ENCODE measurements at regions not wholly inside any gene's neighbourhood (a gene's known extent, or its start where the extent isn't known, plus 50 kb on each side); places are given as distances from the start of the nearest gene placed in this dataset.

DNA sequence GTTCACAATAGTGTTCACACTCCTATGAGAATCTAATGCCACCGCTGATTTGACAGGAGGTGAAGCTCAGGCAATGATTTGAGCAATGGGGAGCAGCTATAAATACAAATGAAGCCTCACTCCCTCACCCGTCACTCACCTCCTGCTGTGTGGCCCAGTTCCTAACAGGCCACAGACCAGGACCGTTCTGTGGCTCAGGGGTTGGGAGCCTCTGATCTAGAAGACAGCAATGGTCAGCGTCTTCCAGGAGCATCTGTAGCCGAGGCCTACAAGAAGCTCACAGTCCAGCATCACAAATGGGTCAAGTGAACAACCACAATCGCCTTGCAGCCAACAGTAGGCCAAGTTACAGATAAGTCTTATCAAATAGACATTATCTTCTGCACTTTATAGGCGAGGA is 110.0 kb upstream of the SLC66A3 start:
- no peak for DNase-seq (ENCODE audit: low read depth in 1 of 2, low spot score in 1 of 2)
- no peaks in the 10 kb centered on the region for H3K4me1 ChIP-seq
- no peak overlapping the region for H3K27ac ChIP-seq
- FAIRE-seq = no peak
- CTCF ChIA-PET = interaction anchor here (0.8 to 1.5 kb wide), 5 partner anchors 25 to 432 kb away, joined by 3 to 5 read pairs (median 3); no protein-coding TSS in a partner anchor
- H3K4me3 ChIP-seq = no peak overlapping the region
- H3K4me2 ChIP-seq = no peak overlapping the region
- no peak for TF ChIP-seq MAZ (IDR thresholded peaks at IDR 0.05; ENCODE audit: borderline replicate concordance, low read depth, low read length)
- no peak for TF ChIP-seq POLR2AphosphoS2 (conservative IDR thresholded peaks at IDR 0.05; ENCODE audit: low read length)
- no peak for TF ChIP-seq CHD4 (IDR thresholded peaks at IDR 0.05; ENCODE audit: borderline replicate concordance)
- TF ChIP-seq ESRRA (IDR thresholded peaks at IDR 0.05; ENCODE audit: borderline replicate concordance, low read length) = no peak
- no peak for TF ChIP-seq RCOR1 (IDR thresholded peaks at IDR 0.05; ENCODE audit: low read depth, low read length)
- no peak for TF ChIP-seq CHD2 (IDR thresholded peaks at IDR 0.05; ENCODE audit: low read length, partially characterized antibody)
- TF ChIP-seq HOXB5 (CRISPR knock-in tag; IDR thresholded peaks at IDR 0.05) = no peak
- TF ChIP-seq RNF2 (IDR thresholded peaks at IDR 0.05; ENCODE audit: borderline replicate concordance, low read depth) = no peak
- TF ChIP-seq HOXB13 (CRISPR knock-in tag; IDR thresholded peaks at IDR 0.05; ENCODE audit: low read depth) = no peak
- no peak for TF ChIP-seq NPAS2 (CRISPR knock-in tag; IDR thresholded peaks at IDR 0.05; ENCODE audit: borderline replicate concordance)
- TF ChIP-seq, protein P1, sequence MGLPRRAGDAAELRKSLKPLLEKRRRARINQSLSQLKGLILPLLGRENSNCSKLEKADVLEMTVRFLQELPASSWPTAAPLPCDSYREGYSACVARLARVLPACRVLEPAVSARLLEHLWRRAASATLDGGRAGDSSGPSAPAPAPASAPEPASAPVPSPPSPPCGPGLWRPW (IDR thresholded peaks at IDR 0.05) = no peak
- WGBS (ENCODE audit: missing lambda C conversion rate) = 59% methylated on average over 7 of the region's 7 CpGs
- ATAC-seq = no peak
- POLR2A ChIA-PET = no interaction called here
- H3K9me3 ChIP-seq = 0 out of 3 replicates have a peak, but pooled peaks cover 2% of the 10 kb centered on the region

DNA sequence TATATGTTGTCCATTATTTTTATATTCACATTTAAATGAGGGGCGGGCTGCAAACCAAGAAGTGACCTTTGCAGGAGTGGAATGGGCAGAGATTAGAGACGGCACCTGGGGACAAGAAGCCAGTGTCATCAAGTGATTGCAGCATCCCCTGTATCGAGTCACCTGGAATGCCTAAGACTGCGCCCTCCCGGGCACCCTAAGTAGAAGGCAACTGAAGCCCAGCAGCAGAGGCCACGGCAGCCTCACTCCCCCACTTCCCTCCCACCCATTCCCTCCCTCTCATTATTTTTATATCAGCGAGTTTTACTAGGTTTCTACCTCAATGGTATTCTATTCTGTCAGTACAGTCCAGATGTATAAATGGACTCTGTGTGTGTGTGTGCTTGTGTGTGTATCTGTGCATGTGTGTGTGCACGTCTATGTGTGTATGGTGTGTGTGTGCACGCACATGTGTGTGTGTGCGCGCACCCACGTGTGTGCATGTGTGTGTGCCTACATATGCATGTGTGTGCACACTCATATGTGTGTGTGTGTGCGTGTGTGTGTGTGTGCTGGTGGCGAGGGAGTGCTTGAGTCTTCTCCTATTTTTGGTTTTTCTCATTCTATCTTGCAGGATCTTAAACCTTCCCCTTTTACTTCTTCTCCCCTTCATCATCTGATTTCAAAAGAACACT is 106.8 kb upstream of the SLC66A3 start:
- Histone ChIP-seq H3K4me1 (no peaks in the 10 kb centered on the region), H3K27ac (no peak overlapping the region), H3K4me2 (no peak overlapping the region), H3K9me3 (no peaks in the 10 kb centered on the region), H3K4me3 (no peak overlapping the region)
- WGBS (ENCODE audit: missing lambda C conversion rate) = 65% methylated on average over 14 of the region's 14 CpGs
- ChIA-PET CTCF (no interaction called here), POLR2A (no interaction called here)
- FAIRE-seq (no peak), DNase-seq (ENCODE audit: low read depth in 1 of 2, low spot score in 1 of 2) (no peak), ATAC-seq (no peak)
- TF ChIP-seq HEYL (CRISPR knock-in tag; IDR thresholded peaks at IDR 0.05) = no peak
- TF ChIP-seq PHF8 (IDR thresholded peaks at IDR 0.05; ENCODE audit: borderline replicate concordance, low read depth) = no peak
- TF ChIP-seq FOXS1 (CRISPR knock-in tag; IDR thresholded peaks at IDR 0.05) = no peak
- no peak for TF ChIP-seq RNF2 (IDR thresholded peaks at IDR 0.05; ENCODE audit: borderline replicate concordance, low read depth)
- no peak for TF ChIP-seq KDM1A (IDR thresholded peaks at IDR 0.05; ENCODE audit: low read depth)
- TF ChIP-seq TFCP2L1 (CRISPR knock-in tag; IDR thresholded peaks at IDR 0.05) = no peak
- no peak for TF ChIP-seq CBX2 (IDR thresholded peaks at IDR 0.05; ENCODE audit: borderline replicate concordance, low read depth)
- no peak for TF ChIP-seq MYC (IDR thresholded peaks at IDR 0.05; ENCODE audit: borderline replicate concordance, low read length)
- TF ChIP-seq ZNF302 (CRISPR knock-in tag; IDR thresholded peaks at IDR 0.05) = no peak
- TF ChIP-seq RFX5 (IDR thresholded peaks at IDR 0.05) = no peak

- POLR2A ChIA-PET = no interaction called here
- H3K4me1 ChIP-seq = no peaks in the 10 kb centered on the region
- CTCF ChIA-PET = interaction anchor here (0.7 to 1.1 kb wide), 2 partner anchors 11 to 74 kb away, joined by 3 to 4 read pairs; no protein-coding TSS in a partner anchor
- no peak for FAIRE-seq
- H3K4me2 ChIP-seq = no peak overlapping the region
- no peak for ATAC-seq
- no peaks in the 10 kb centered on the region for H3K9me3 ChIP-seq
- DNase-seq (ENCODE audit: low read depth in 1 of 2, low spot score in 1 of 2) = no peak
- WGBS (ENCODE audit: missing lambda C conversion rate) = 80% methylated on average over 5 of the region's 5 CpGs
- no peak overlapping the region for H3K4me3 ChIP-seq
- H3K27ac ChIP-seq = no peak overlapping the region
- TF ChIP-seq NR3C1 (IDR thresholded peaks at IDR 0.05) (no peak), RAD21 (conservative IDR thresholded peaks at IDR 0.05 in 1 of 2, IDR thresholded peaks at IDR 0.05 in 1 of 2) (no peak), RARB (CRISPR knock-in tag; IDR thresholded peaks at IDR 0.05) (no peak), RFX5 (IDR thresholded peaks at IDR 0.05) (no peak), BHLHE40 (IDR thresholded peaks at IDR 0.05; ENCODE audit: low read depth, low read length) (no peak), JUN (IDR thresholded peaks at IDR 0.05) (no peak)
- TF ChIP-seq, protein P2, sequence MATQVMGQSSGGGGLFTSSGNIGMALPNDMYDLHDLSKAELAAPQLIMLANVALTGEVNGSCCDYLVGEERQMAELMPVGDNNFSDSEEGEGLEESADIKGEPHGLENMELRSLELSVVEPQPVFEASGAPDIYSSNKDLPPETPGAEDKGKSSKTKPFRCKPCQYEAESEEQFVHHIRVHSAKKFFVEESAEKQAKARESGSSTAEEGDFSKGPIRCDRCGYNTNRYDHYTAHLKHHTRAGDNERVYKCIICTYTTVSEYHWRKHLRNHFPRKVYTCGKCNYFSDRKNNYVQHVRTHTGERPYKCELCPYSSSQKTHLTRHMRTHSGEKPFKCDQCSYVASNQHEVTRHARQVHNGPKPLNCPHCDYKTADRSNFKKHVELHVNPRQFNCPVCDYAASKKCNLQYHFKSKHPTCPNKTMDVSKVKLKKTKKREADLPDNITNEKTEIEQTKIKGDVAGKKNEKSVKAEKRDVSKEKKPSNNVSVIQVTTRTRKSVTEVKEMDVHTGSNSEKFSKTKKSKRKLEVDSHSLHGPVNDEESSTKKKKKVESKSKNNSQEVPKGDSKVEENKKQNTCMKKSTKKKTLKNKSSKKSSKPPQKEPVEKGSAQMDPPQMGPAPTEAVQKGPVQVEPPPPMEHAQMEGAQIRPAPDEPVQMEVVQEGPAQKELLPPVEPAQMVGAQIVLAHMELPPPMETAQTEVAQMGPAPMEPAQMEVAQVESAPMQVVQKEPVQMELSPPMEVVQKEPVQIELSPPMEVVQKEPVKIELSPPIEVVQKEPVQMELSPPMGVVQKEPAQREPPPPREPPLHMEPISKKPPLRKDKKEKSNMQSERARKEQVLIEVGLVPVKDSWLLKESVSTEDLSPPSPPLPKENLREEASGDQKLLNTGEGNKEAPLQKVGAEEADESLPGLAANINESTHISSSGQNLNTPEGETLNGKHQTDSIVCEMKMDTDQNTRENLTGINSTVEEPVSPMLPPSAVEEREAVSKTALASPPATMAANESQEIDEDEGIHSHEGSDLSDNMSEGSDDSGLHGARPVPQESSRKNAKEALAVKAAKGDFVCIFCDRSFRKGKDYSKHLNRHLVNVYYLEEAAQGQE (IDR thresholded peaks at IDR 0.05) = no peak
- TF ChIP-seq, protein P3, sequence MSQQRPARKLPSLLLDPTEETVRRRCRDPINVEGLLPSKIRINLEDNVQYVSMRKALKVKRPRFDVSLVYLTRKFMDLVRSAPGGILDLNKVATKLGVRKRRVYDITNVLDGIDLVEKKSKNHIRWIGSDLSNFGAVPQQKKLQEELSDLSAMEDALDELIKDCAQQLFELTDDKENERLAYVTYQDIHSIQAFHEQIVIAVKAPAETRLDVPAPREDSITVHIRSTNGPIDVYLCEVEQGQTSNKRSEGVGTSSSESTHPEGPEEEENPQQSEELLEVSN (IDR thresholded peaks at IDR 0.05; ENCODE audit: borderline replicate concordance, low read depth) = no peak
- TF ChIP-seq, protein P4, sequence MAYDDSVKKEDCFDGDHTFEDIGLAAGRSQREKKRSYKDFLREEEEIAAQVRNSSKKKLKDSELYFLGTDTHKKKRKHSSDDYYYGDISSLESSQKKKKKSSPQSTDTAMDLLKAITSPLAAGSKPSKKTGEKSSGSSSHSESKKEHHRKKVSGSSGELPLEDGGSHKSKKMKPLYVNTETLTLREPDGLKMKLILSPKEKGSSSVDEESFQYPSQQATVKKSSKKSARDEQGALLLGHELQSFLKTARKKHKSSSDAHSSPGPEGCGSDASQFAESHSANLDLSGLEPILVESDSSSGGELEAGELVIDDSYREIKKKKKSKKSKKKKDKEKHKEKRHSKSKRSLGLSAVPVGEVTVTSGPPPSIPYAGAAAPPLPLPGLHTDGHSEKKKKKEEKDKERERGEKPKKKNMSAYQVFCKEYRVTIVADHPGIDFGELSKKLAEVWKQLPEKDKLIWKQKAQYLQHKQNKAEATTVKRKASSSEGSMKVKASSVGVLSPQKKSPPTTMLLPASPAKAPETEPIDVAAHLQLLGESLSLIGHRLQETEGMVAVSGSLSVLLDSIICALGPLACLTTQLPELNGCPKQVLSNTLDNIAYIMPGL (CRISPR knock-in tag; IDR thresholded peaks at IDR 0.05; ENCODE audit: borderline replicate concordance) = no peak
Measured at GRCh38 chr2:11050565-11050964, 104.7 kb upstream of the SLC66A3 start.

Measured in A549 (cell line).